HepG2 (cell line): ENCODE measurements at regions not wholly inside any gene's neighbourhood (a gene's known extent, or its start where the extent isn't known, plus 50 kb on each side); places are given as distances from the start of the nearest gene placed in this dataset.

ENCODE experiments used
- ATAC-seq: fragments of 200-7000 bp; cut with Tn5 transposase; 3 replicates; pipeline ENCODE4 v1.9.1; 2020; ENCODE audit warnings: mild to moderate bottlenecking, moderate library complexity
- BruUV-seq: library from RNA; stranded (reverse); fragments of 400-500 nt; replicated peaks from 2 replicates; lab custom pipeline; 2021; lab: Mats Ljungman, UMichigan
- CTCF ChIA-PET: fragments of 300-600 bp; formaldehyde crosslinking; extraction: SDS; loops from one replicate; lab custom pipeline; 2021; ENCODE audit warnings: low total read pairs, inconsistent platforms, low intra/inter-chr PET ratio; lab: Yijun Ruan, JAX
- POLR2A ChIA-PET: fragments of 350-600 bp; sonication (Branson Sonifier 250); formaldehyde crosslinking; loops from one replicate; lab custom pipeline; 2020; ENCODE audit warnings: antibody characterized with exemption, inconsistent platforms; lab: Yijun Ruan, JAX
- DNase-seq: peaks from one replicate; pipeline ENCODE4 v3.0.0-alpha.2; 2015; ENCODE audit warnings: low spot score
- FAIRE-seq: peaks from 3 replicates; lab custom pipeline; 2011; peaks lifted over from hg19 to GRCh38; lab: Jason Lieb, UNC
- H2AFZ ChIP-seq: one replicate; pipeline ENCODE4 v1.6.1; 2011; ENCODE audit warnings: low read length, inconsistent platforms
- H3K27ac ChIP-seq: fragments of 300-600 bp; 3 replicates; pipeline ENCODE4 v1.8.0; 2011; ENCODE audit warnings: mixed run types, mild to moderate bottlenecking, mixed read lengths, low read length, inconsistent platforms; ENCODE audit not compliant: insufficient read depth; ENCODE audit errors: extremely low read length
- H3K27me3 ChIP-seq, 2 experiments: fragments of 200-600 bp in 1 of 2; 2 replicates in 1 of 2; 3 replicates in 1 of 2; pipeline versions ENCODE4 v1.6.0 to v1.8.0; 2011; ENCODE audit warnings: low read length in 2 of 2, mild to moderate bottlenecking in 2 of 2, moderate library complexity in 2 of 2, inconsistent platforms in 1 of 2; ENCODE audit not compliant: insufficient read depth in 2 of 2, control insufficient read depth in 1 of 2
- H3K36me3 ChIP-seq, 2 experiments: fragments of 200-600 bp in 1 of 2; replicated peaks in 1 of 2; 2 replicates in 1 of 2; 3 replicates in 1 of 2; pipeline versions ENCODE4 v1.5.1 to v1.8.0; 2011; ENCODE audit warnings: low read length in 2 of 2, inconsistent platforms in 1 of 2; ENCODE audit not compliant: insufficient read depth in 2 of 2, control insufficient read depth in 1 of 2
- H3K4me1 ChIP-seq: 2 replicates; pipeline ENCODE4 v1.5.1; 2012; ENCODE audit warnings: low read length, inconsistent platforms; ENCODE audit not compliant: insufficient read depth
- H3K4me2 ChIP-seq: 2 replicates; pipeline ENCODE4 v1.6.0; 2011; ENCODE audit warnings: low read depth, low read length, inconsistent platforms
- H3K4me3 ChIP-seq, 3 experiments: fragments of 200-600 bp in 1 of 3; sonication (generic), shearing (Covaris generic) in 1 of 3; replicated peaks in 1 of 3; 2 replicates each; pipeline ENCODE4 v1.5.1; 2011 to 2016; ENCODE audit warnings: low read length in 3 of 3, inconsistent platforms in 2 of 3, low read depth in 2 of 3, mild to moderate bottlenecking in 2 of 3, control low read depth in 1 of 3, mixed read lengths in 1 of 3; ENCODE audit not compliant: insufficient read depth in 1 of 3
- H3K79me2 ChIP-seq: one replicate; pipeline ENCODE4 v1.6.1; 2011; ENCODE audit warnings: low read length, inconsistent platforms; ENCODE audit not compliant: insufficient read depth
- H3K9ac ChIP-seq: 2 replicates; pipeline ENCODE4 v1.6.0; 2011; ENCODE audit warnings: mild to moderate bottlenecking, low read depth, low read length, inconsistent platforms; ENCODE audit not compliant: insufficient read depth
- H3K9me3 ChIP-seq: 2 replicates; pipeline ENCODE4 v1.5.1; 2012; ENCODE audit warnings: mild to moderate bottlenecking, low read length
- H4K20me1 ChIP-seq: 2 replicates; pipeline ENCODE4 v1.6.0; 2011; ENCODE audit warnings: inconsistent platforms, mild to moderate bottlenecking, low read length, moderate library complexity; ENCODE audit not compliant: insufficient read depth
- AGO2 ChIP-seq: fragments of 200-400 bp; formaldehyde crosslinking; optimal IDR thresholded peaks from 2 replicates; pipeline ENCODE3; 2017; ENCODE audit warnings: mild to moderate bottlenecking, low read depth, low read length, moderate library complexity
- CHD4 ChIP-seq: fragments of 200-600 bp; sonication (generic); IDR thresholded peaks from 2 replicates; pipeline ENCODE4 v1.7.0; 2017; ENCODE audit warnings: mild to moderate bottlenecking, low read length, borderline replicate concordance
- HES4 ChIP-seq: sonication (generic); formaldehyde crosslinking; IDR thresholded peaks from 2 replicates; pipeline ENCODE4 v1.9.0; 2021; ENCODE audit warnings: mild to moderate bottlenecking, missing genetic modification reagents, borderline replicate concordance
- HNRNPK ChIP-seq: fragments of 200-400 bp; formaldehyde crosslinking; IDR thresholded peaks from 2 replicates; pipeline ENCODE4 v1.6.1; 2018; ENCODE audit warnings: low read length, low read depth, moderate library complexity, mild to moderate bottlenecking; ENCODE audit not compliant: poor library complexity, severe bottlenecking
- KAT7 ChIP-seq: IDR thresholded peaks from 2 replicates; pipeline ENCODE4 v1.6.1; 2018; ENCODE audit warnings: borderline replicate concordance, missing compliant biosample characterization
- KLF11 ChIP-seq: IDR thresholded peaks from 2 replicates; pipeline ENCODE4 v1.6.1; 2016; ENCODE audit warnings: missing compliant biosample characterization
- PITX1 ChIP-seq: sonication (generic); formaldehyde crosslinking; IDR thresholded peaks from 2 replicates; pipeline ENCODE4 v1.5.1; 2020; ENCODE audit warnings: mild to moderate bottlenecking, missing genetic modification reagents
- TGIF2 ChIP-seq: IDR thresholded peaks from 2 replicates; pipeline ENCODE4 v1.6.1; 2016; ENCODE audit warnings: control low read depth, missing compliant biosample characterization
- ZIK1 ChIP-seq: sonication (generic); formaldehyde crosslinking; IDR thresholded peaks from 2 replicates; pipeline ENCODE4 v1.5.0; 2020; ENCODE audit warnings: mild to moderate bottlenecking, low read depth, missing genetic modification reagents, borderline replicate concordance
- ZNF550 ChIP-seq: sonication (generic); formaldehyde crosslinking; IDR thresholded peaks from 2 replicates; pipeline ENCODE4 v1.4.0; 2020; ENCODE audit warnings: mild to moderate bottlenecking, missing genetic modification reagents, borderline replicate concordance
- ZNF607 ChIP-seq: sonication (generic); formaldehyde crosslinking; IDR thresholded peaks from 2 replicates; pipeline ENCODE4 v1.5.1; 2020; ENCODE audit warnings: missing genetic modification reagents, mild to moderate bottlenecking, borderline replicate concordance
- WGBS: methylation state at CpG from one replicate; pipeline ENCODE4 v1.1.6; 2017; ENCODE audit warnings: low lambda C conversion rate; 5-methylcytosine and 5-hydroxymethylcytosine counted together
- in situ Hi-C: cut with HindIII; loops from 2 replicates; pipeline ENCODE4 v1.10.0; 2017; ENCODE audit warnings: low pct_unique_long_range_greater_than_20kb; ENCODE audit not compliant: extremely low pct_ligation_motif_present
- intact Hi-C: fragments of 100-400 bp; cut with micrococcal nuclease; formaldehyde crosslinking; loops from one replicate; pipeline ENCODE4 v1.10.0; 2022; ENCODE audit not compliant: unreplicated experiment
- TF ChIP-seq, protein P1 (sequence below): sonication (generic); formaldehyde crosslinking; IDR thresholded peaks from 2 replicates; pipeline ENCODE4 v1.4.0; 2020; ENCODE audit warnings: missing genetic modification reagents

- WGBS, result 0% methylated on average over 1 of the region's 1 CpG
- ChIA-PET CTCF (no interaction called here), POLR2A (no interaction called here)
- H3K36me3 ChIP-seq, result no peaks in the 10 kb centered on the region
- FAIRE-seq, result no peak
- no peak overlapping the region for H3K9ac ChIP-seq
- no peaks in the 10 kb centered on the region for H3K9me3 ChIP-seq
- H3K4me3 ChIP-seq, result no peak overlapping the region
- intact Hi-C loops, result no loop called here
- no peaks in the 10 kb centered on the region for H3K27me3 ChIP-seq
- no peak overlapping the region for H3K4me2 ChIP-seq
- H4K20me1 ChIP-seq, result no peaks in the 10 kb centered on the region
- DNase-seq, result no peak
- H2AFZ ChIP-seq, result no peak overlapping the region
- no TSS peak for BruUV-seq
- ATAC-seq, result no peak
- in situ Hi-C loops, result no loop called here
- TF ChIP-seq TGIF2 (CRISPR knock-in tag) (no peak), AGO2 (no peak), CHD4 (no peak), KAT7 (CRISPR knock-in tag) (no peak), ZNF607 (CRISPR knock-in tag) (no peak), ZNF550 (CRISPR knock-in tag) (no peak), KLF11 (CRISPR knock-in tag) (no peak), ZIK1 (CRISPR knock-in tag) (no peak), HNRNPK (no peak), HES4 (CRISPR knock-in tag) (no peak), PITX1 (CRISPR knock-in tag) (no peak)
- TF ChIP-seq, protein P1, sequence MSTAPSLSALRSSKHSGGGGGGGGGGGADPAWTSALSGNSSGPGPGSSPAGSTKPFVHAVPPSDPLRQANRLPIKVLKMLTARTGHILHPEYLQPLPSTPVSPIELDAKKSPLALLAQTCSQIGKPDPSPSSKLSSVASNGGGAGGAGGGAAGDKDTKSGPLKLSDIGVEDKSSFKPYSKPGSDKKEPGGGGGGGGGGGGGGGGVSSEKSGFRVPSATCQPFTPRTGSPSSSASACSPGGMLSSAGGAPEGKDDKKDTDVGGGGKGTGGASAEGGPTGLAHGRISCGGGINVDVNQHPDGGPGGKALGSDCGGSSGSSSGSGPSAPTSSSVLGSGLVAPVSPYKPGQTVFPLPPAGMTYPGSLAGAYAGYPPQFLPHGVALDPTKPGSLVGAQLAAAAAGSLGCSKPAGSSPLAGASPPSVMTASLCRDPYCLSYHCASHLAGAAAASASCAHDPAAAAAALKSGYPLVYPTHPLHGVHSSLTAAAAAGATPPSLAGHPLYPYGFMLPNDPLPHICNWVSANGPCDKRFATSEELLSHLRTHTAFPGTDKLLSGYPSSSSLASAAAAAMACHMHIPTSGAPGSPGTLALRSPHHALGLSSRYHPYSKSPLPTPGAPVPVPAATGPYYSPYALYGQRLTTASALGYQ (CRISPR knock-in tag), result no peak
- H3K4me1 ChIP-seq, result no peaks in the 10 kb centered on the region
- no peak overlapping the region for H3K27ac ChIP-seq
- H3K79me2 ChIP-seq, result no peaks in the 10 kb centered on the region
Observed at GRCh38 chr5:58151414-58151813, 308.5 kb downstream of the PLK2 start.
